Mucosa of descending colon (tissue), 3 donors: ENCODE measurements at regions not wholly inside any gene's neighbourhood (a gene's known extent, or its start where the extent isn't known, plus 50 kb on each side); places are given as distances from the start of the nearest gene placed in this dataset.

Source experiments
- ATAC-seq: fragments of 200-7000 bp; cut with Tn5 transposase; one replicate; pipeline ENCODE4 v1.9.1; 2020; ENCODE audit warnings: mild to moderate bottlenecking, moderate library complexity
- DNase-seq, 3 donors: peaks; one replicate each; pipeline ENCODE4 v3.0.0-alpha.2; 2020
- H3K36me3 ChIP-seq: fragments of 200-600 bp; one replicate; pipeline ENCODE4 v1.8.0; 2021; ENCODE audit warnings: low read depth, mild to moderate bottlenecking
- H3K4me1 ChIP-seq: fragments of 200-600 bp; one replicate; pipeline ENCODE4 v1.8.0; 2021; ENCODE audit warnings: low read depth, mild to moderate bottlenecking
- H3K4me3 ChIP-seq: fragments of 200-600 bp; one replicate; pipeline ENCODE4 v1.8.0; 2021; ENCODE audit warnings: mild to moderate bottlenecking
- H3K9me3 ChIP-seq: fragments of 200-600 bp; one replicate; pipeline ENCODE4 v1.8.0; 2021; ENCODE audit warnings: mild to moderate bottlenecking
- intact Hi-C, 2 donors: fragments of 100-400 bp; cut with DNase I in 1 of 2; cut with micrococcal nuclease in 1 of 2; formaldehyde crosslinking; loops; one replicate each; pipeline versions ENCODE4 v1.11.0 to v1.11.1; 2022; cut with DNase I, micrococcal nuclease
- TF ChIP-seq, protein P1 (sequence below): fragments of 200-600 bp; IDR thresholded peaks from one replicate; pipeline ENCODE4 v1.8.0; 2022; ENCODE audit warnings: antibody characterized with exemption, mild to moderate bottlenecking
- donor health status: DM: no; HTN: no; CAD: no; lungs with moderate emphysema.
- donor health status: DM: no; HTN: no; CAD: no.
- donor health status: DM: no; HTN: yes; CAD: no.

DNA sequence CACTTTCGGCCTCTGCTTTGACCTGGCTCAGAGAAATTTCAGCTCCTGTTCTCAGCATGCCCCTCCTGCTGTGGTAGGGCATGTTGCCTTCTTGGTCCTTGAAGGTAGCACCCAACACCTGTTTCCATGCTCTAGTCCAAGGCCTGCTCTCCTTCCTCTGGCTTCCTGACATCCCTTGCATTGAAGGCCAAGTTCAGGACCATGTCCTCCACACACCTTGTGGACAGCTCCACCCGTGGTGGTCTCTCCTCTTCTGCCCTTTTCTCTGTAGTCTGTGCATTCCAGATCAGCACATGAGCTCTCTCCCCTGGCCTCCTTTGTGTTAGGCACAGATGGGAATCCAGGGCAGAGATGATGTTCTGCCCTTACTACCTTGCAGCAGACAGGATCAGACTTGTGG is 225.3 kb downstream of the ADAMTS15 start:
- Histone ChIP-seq H3K9me3 (no peaks in the 10 kb centered on the region), H3K36me3 (no peaks in the 10 kb centered on the region), H3K4me3 (no peak overlapping the region), H3K4me1 (no peaks in the 10 kb centered on the region)
- intact Hi-C loops: no loop called here
- TF ChIP-seq, protein P1, sequence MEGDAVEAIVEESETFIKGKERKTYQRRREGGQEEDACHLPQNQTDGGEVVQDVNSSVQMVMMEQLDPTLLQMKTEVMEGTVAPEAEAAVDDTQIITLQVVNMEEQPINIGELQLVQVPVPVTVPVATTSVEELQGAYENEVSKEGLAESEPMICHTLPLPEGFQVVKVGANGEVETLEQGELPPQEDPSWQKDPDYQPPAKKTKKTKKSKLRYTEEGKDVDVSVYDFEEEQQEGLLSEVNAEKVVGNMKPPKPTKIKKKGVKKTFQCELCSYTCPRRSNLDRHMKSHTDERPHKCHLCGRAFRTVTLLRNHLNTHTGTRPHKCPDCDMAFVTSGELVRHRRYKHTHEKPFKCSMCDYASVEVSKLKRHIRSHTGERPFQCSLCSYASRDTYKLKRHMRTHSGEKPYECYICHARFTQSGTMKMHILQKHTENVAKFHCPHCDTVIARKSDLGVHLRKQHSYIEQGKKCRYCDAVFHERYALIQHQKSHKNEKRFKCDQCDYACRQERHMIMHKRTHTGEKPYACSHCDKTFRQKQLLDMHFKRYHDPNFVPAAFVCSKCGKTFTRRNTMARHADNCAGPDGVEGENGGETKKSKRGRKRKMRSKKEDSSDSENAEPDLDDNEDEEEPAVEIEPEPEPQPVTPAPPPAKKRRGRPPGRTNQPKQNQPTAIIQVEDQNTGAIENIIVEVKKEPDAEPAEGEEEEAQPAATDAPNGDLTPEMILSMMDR: no peak
- DNase-seq (no peak), ATAC-seq (no peak)

DNA sequence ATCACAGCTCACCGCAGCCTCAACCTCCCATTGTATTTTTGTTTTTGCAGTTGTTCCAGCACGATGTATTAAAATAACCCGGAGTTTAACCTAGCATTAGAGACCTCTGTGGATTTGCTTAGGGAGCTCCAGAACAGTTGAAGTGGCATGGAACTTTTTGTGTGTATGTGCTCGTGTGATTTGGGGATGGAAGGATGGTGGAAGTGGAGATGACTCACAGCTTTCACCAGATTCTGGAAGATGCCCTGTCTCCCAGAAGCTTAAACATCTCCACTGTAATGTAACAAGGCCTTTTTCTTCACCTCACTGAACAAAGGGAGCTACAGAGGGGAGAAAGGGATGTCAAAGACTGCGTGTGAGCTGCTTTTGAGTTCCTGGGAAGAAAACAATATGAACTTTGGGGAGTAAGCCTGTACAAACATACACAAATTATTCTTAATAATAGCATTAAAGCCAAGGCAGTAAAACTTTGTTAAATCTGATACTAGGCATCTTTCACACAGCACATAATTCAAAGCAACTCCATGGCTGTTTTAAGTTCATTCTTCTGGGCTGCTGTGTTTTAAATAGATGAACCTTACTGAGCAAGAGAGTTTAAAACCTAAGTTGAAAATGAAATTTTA is 226.4 kb downstream of the ADAMTS15 start:
- Histone ChIP-seq H3K4me1 (no peaks in the 10 kb centered on the region), H3K9me3 (peaks cover 8% of the 10 kb centered on the region), H3K36me3 (no peaks in the 10 kb centered on the region), H3K4me3 (no peak overlapping the region)
- DNase-seq (no peak), ATAC-seq (no peak)
- TF ChIP-seq, protein P1: no peak
- intact Hi-C loops: no loop called here

DNA sequence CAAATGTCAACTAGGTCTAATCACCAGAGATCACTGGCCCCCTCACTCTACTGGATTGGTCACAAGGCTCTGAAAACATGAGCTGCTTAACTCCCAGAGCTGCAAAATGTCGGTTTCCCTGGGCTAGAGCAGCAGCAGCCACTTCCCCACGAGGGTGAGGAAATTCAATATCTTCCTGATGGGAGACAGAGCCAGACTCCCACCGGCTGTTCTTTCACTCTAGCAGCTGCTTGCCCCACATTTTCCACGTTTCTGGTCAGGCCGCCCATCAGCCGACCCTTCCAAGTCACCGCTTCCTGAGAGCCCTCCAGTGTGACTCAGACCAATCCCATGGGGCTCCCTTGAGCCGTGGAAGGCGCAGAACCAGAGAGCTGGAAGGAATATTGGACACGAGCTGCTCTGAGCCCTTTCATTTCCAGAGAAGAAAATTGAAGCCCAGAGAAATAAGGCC is 227.0 kb downstream of the ADAMTS15 start:
- ATAC-seq (peak; percentile 22), DNase-seq (no peak)
- TF ChIP-seq, protein P1: no peak

DNA sequence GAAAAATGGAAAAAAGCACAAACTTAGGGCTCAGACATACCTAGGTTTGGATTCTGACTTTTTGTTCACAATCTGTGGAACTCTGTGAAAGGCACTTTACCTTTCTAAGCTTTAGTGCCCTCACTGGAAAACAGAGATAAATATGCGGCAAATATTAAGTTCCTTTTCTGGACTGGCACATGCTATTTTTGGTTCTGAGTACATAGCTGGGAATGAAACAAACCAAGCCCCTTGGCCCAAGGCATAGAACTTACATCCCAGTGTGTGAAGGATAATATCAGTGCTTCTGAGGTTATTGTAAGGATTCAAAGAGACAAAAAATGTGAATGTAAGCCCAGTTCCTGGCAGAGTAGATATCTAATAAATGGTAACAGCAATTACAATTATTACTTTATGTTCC is 227.5 kb downstream of the ADAMTS15 start:
- TF ChIP-seq, protein P1: no peak
- peaks cover 19% of the 10 kb centered on the region for H3K9me3 ChIP-seq
- H3K4me1 ChIP-seq: no peaks in the 10 kb centered on the region

More for the DNA sequence above, 227.0 kb downstream of the ADAMTS15 start:
- H3K36me3 ChIP-seq: no peaks in the 10 kb centered on the region
- H3K9me3 ChIP-seq: peaks cover 14% of the 10 kb centered on the region
- intact Hi-C loops: no loop called here
- no peak overlapping the region for H3K4me3 ChIP-seq
- no peaks in the 10 kb centered on the region for H3K4me1 ChIP-seq

DNA sequence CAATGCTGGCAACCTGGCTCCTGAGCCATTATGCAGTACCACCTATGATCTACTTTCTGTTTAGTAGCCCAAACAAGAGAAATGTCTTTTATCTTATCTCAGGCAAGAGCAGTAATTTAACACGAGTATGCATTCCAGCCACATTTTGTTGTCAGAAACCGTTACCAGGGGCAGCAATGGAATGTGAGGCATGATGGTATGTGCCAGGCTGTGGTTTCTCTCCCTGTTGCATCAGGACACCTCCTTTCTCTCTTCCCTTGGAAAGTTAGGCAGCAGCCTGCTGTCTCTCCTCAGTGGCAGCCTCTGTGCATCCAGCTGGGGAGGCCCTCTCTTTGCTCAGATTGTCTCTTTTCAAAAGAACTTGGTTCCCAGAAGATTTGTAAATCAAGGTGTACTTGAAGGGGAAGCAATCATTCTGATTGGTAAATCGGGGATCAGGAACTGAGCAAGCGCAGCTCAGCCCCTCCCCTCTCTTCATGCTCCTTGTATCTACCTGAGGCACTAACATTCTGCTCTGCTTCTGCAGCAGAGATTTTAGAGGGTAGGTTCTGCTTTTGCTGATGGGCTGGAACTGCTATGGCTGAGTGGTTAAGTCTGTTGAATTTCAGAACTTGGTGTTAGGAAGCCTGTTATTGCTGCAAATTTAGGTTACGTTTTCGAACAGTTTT is 229.2 kb downstream of the ADAMTS15 start:
- no peaks in the 10 kb centered on the region for H3K4me1 ChIP-seq
- intact Hi-C loops: no loop called here
- no peak for DNase-seq
- TF ChIP-seq, protein P1: no peak
- peaks cover 21% of the 10 kb centered on the region for H3K9me3 ChIP-seq
- no peak for ATAC-seq
- no peaks in the 10 kb centered on the region for H3K36me3 ChIP-seq
- no peak overlapping the region for H3K4me3 ChIP-seq

More for the DNA sequence above, 227.5 kb downstream of the ADAMTS15 start:
- intact Hi-C loops: no loop called here
- DNase-seq: no peak
- H3K4me3 ChIP-seq: no peak overlapping the region
- H3K36me3 ChIP-seq: no peaks in the 10 kb centered on the region
- ATAC-seq: no peak
